HepG2 (cell line): ENCODE measurements at regions not wholly inside any gene's neighbourhood (a gene's known extent, or its start where the extent isn't known, plus 50 kb on each side); places are given as distances from the start of the nearest gene placed in this dataset.

Source experiments
- ATAC-seq: fragments of 200-7000 bp; cut with Tn5 transposase; 3 replicates; pipeline ENCODE4 v1.9.1; 2020; ENCODE audit warnings: mild to moderate bottlenecking, moderate library complexity
- BruUV-seq: library from RNA; stranded (reverse); fragments of 400-500 nt; replicated peaks from 2 replicates; lab custom pipeline; 2021; lab: Mats Ljungman, UMichigan
- CTCF ChIA-PET: fragments of 300-600 bp; formaldehyde crosslinking; extraction: SDS; loops from one replicate; lab custom pipeline; 2021; ENCODE audit warnings: low total read pairs, inconsistent platforms, low intra/inter-chr PET ratio; lab: Yijun Ruan, JAX
- POLR2A ChIA-PET: fragments of 350-600 bp; sonication (Branson Sonifier 250); formaldehyde crosslinking; loops from one replicate; lab custom pipeline; 2020; ENCODE audit warnings: antibody characterized with exemption, inconsistent platforms; lab: Yijun Ruan, JAX
- DNase-seq: peaks from one replicate; pipeline ENCODE4 v3.0.0-alpha.2; 2015; ENCODE audit warnings: low spot score
- FAIRE-seq: peaks from 3 replicates; lab custom pipeline; 2011; peaks lifted over from hg19 to GRCh38; lab: Jason Lieb, UNC
- H2AFZ ChIP-seq: one replicate; pipeline ENCODE4 v1.6.1; 2011; ENCODE audit warnings: low read length, inconsistent platforms
- H3K27ac ChIP-seq: fragments of 300-600 bp; 3 replicates; pipeline ENCODE4 v1.8.0; 2011; ENCODE audit warnings: mixed run types, mild to moderate bottlenecking, mixed read lengths, low read length, inconsistent platforms; ENCODE audit not compliant: insufficient read depth; ENCODE audit errors: extremely low read length
- H3K27me3 ChIP-seq, 2 experiments: fragments of 200-600 bp in 1 of 2; 2 replicates in 1 of 2; 3 replicates in 1 of 2; pipeline versions ENCODE4 v1.6.0 to v1.8.0; 2011; ENCODE audit warnings: low read length in 2 of 2, mild to moderate bottlenecking in 2 of 2, moderate library complexity in 2 of 2, inconsistent platforms in 1 of 2; ENCODE audit not compliant: insufficient read depth in 2 of 2, control insufficient read depth in 1 of 2
- H3K36me3 ChIP-seq, 2 experiments: fragments of 200-600 bp in 1 of 2; replicated peaks in 1 of 2; 2 replicates in 1 of 2; 3 replicates in 1 of 2; pipeline versions ENCODE4 v1.5.1 to v1.8.0; 2011; ENCODE audit warnings: low read length in 2 of 2, inconsistent platforms in 1 of 2; ENCODE audit not compliant: insufficient read depth in 2 of 2, control insufficient read depth in 1 of 2
- H3K4me1 ChIP-seq: 2 replicates; pipeline ENCODE4 v1.5.1; 2012; ENCODE audit warnings: low read length, inconsistent platforms; ENCODE audit not compliant: insufficient read depth
- H3K4me2 ChIP-seq: 2 replicates; pipeline ENCODE4 v1.6.0; 2011; ENCODE audit warnings: low read depth, low read length, inconsistent platforms
- H3K4me3 ChIP-seq, 3 experiments: fragments of 200-600 bp in 1 of 3; sonication (generic), shearing (Covaris generic) in 1 of 3; replicated peaks in 1 of 3; 2 replicates each; pipeline ENCODE4 v1.5.1; 2011 to 2016; ENCODE audit warnings: low read length in 3 of 3, inconsistent platforms in 2 of 3, low read depth in 2 of 3, mild to moderate bottlenecking in 2 of 3, control low read depth in 1 of 3, mixed read lengths in 1 of 3; ENCODE audit not compliant: insufficient read depth in 1 of 3
- H3K79me2 ChIP-seq: one replicate; pipeline ENCODE4 v1.6.1; 2011; ENCODE audit warnings: low read length, inconsistent platforms; ENCODE audit not compliant: insufficient read depth
- H3K9ac ChIP-seq: 2 replicates; pipeline ENCODE4 v1.6.0; 2011; ENCODE audit warnings: mild to moderate bottlenecking, low read depth, low read length, inconsistent platforms; ENCODE audit not compliant: insufficient read depth
- H3K9me3 ChIP-seq: 2 replicates; pipeline ENCODE4 v1.5.1; 2012; ENCODE audit warnings: mild to moderate bottlenecking, low read length
- H4K20me1 ChIP-seq: 2 replicates; pipeline ENCODE4 v1.6.0; 2011; ENCODE audit warnings: inconsistent platforms, mild to moderate bottlenecking, low read length, moderate library complexity; ENCODE audit not compliant: insufficient read depth
- CCDC6 ChIP-seq: sonication (generic); formaldehyde crosslinking; IDR thresholded peaks from 2 replicates; pipeline ENCODE4 v1.8.1; 2022; ENCODE audit warnings: mild to moderate bottlenecking, missing genetic modification reagents, moderate library complexity
- ESRRA ChIP-seq: sonication (generic); formaldehyde crosslinking; IDR thresholded peaks from 2 replicates; pipeline ENCODE4 v1.5.1; 2020; ENCODE audit warnings: mild to moderate bottlenecking, low read depth, missing genetic modification reagents
- EZH2 ChIP-seq: conservative IDR thresholded peaks from 2 replicates; pipeline ENCODE4 v1.6.1; 2012; ENCODE audit warnings: mild to moderate bottlenecking, low read depth, low read length, moderate library complexity
- SSRP1 ChIP-seq: IDR thresholded peaks from 2 replicates; pipeline ENCODE4 v1.6.1; 2016; ENCODE audit warnings: control low read depth
- ZNF329 ChIP-seq: sonication (generic); formaldehyde crosslinking; IDR thresholded peaks from 2 replicates; pipeline ENCODE4 v1.9.0; 2021; ENCODE audit warnings: low read depth, mild to moderate bottlenecking, missing genetic modification reagents
- ZSCAN9 ChIP-seq: IDR thresholded peaks from 2 replicates; pipeline ENCODE4 v1.6.1; 2016; ENCODE audit warnings: borderline replicate concordance
- WGBS: methylation state at CpG from one replicate; pipeline ENCODE4 v1.1.6; 2017; ENCODE audit warnings: low lambda C conversion rate; 5-methylcytosine and 5-hydroxymethylcytosine counted together
- in situ Hi-C: cut with HindIII; loops from 2 replicates; pipeline ENCODE4 v1.10.0; 2017; ENCODE audit warnings: low pct_unique_long_range_greater_than_20kb; ENCODE audit not compliant: extremely low pct_ligation_motif_present
- intact Hi-C: fragments of 100-400 bp; cut with micrococcal nuclease; formaldehyde crosslinking; loops from one replicate; pipeline ENCODE4 v1.10.0; 2022; ENCODE audit not compliant: unreplicated experiment
- TF ChIP-seq, protein P1 (sequence below): sonication (generic); formaldehyde crosslinking; IDR thresholded peaks from 2 replicates; pipeline ENCODE4 v1.4.0; 2020; ENCODE audit warnings: mild to moderate bottlenecking, missing genetic modification reagents, borderline replicate concordance
- TF ChIP-seq, protein P2 (sequence below): sonication (generic); formaldehyde crosslinking; IDR thresholded peaks from 2 replicates; pipeline ENCODE4 v1.5.1; 2020; ENCODE audit warnings: missing genetic modification reagents, mild to moderate bottlenecking, borderline replicate concordance

DNA sequence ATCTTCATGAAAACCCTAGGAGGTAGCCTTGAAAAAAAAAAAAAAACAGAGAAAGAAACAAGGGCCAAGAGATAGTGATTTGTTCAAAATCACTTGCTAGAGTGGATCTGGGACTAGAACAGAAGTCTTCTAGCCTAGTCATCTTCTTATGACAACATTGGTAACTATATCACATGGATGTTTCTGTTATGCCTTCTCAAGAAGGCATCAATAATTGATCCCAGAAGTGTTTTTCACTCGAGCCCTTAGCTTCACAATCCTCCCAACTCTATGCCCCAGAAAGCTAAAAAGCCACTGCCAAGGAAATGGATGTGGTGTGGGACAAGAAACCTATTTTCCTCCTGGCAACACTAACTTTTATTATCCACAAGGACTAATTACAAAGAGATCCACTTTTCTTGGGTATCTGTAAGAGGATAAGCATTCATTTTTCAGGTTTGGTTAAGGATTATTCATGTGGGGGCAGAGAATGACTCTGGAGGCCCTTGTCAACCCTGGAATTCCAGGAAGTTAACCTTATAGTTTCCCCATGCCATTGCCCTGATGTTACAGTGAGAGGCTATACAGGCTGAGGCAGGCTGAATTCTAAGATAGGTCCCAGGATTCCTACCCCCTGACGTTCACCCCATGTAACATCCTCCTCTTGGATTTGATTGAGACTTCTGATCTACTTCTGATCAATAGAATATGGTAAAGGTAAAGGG, 67.7 kb upstream of the CPM start:
- intact Hi-C loops, result no loop called here
- H3K4me3 ChIP-seq, result no peak overlapping the region
- no peaks in the 10 kb centered on the region for H3K36me3 ChIP-seq
- FAIRE-seq, result no peak
- H3K27ac ChIP-seq, result no peak overlapping the region
- H2AFZ ChIP-seq, result no peak overlapping the region
- H3K9me3 ChIP-seq, result peaks cover 10% of the 10 kb centered on the region; the same call in 1 of the 2 replicates
- no TSS peak for BruUV-seq
- CTCF ChIA-PET, result no interaction called here
- POLR2A ChIA-PET, result no interaction called here
- TF ChIP-seq CCDC6 (CRISPR knock-in tag) (no peak), ZNF329 (CRISPR knock-in tag) (no peak), EZH2 (no peak), ESRRA (CRISPR knock-in tag) (no peak), ZSCAN9 (CRISPR knock-in tag) (no peak), SSRP1 (no peak)
- TF ChIP-seq, protein P1, sequence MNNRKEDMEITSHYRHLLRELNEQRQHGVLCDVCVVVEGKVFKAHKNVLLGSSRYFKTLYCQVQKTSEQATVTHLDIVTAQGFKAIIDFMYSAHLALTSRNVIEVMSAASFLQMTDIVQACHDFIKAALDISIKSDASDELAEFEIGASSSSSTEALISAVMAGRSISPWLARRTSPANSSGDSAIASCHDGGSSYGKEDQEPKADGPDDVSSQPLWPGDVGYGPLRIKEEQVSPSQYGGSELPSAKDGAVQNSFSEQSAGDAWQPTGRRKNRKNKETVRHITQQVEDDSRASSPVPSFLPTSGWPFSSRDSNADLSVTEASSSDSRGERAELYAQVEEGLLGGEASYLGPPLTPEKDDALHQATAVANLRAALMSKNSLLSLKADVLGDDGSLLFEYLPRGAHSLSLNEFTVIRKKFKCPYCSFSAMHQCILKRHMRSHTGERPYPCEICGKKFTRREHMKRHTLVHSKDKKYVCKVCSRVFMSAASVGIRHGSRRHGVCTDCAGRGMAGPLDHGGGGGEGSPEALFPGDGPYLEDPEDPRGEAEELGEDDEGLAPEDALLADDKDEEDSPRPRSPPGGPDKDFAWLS (CRISPR knock-in tag), result no peak
- TF ChIP-seq, protein P2, sequence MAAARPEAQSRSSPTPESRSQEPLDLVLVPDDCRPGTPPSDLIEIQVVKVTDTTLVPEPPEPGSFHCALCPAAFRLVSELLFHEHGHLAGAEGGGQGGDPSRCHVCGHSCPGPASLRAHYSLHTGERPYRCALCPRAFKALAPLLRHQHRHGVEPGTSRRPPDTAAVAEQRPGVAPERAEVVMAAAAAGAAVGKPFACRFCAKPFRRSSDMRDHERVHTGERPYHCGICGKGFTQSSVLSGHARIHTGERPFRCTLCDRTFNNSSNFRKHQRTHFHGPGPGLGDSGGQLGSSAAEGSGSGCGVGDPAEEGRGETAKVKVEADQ, result no peak
- TF ChIP-seq, all 625 proteins: peak for 0
- no peak overlapping the region for H3K4me2 ChIP-seq
- in situ Hi-C loops, result no loop called here
- no peaks in the 10 kb centered on the region; a peak in 1 of 5 replicates for H3K27me3 ChIP-seq
- ATAC-seq (no peak), DNase-seq (no peak)
- no peaks in the 10 kb centered on the region for H3K4me1 ChIP-seq
- WGBS, result 3% methylated on average over 2 of the region's 2 CpGs
- no peaks in the 10 kb centered on the region for H3K79me2 ChIP-seq
- no peaks in the 10 kb centered on the region for H4K20me1 ChIP-seq
- no peak overlapping the region for H3K9ac ChIP-seq
